ENCODE measurements at regions not wholly inside any gene's neighbourhood (a gene's known extent, or its start where the extent isn't known, plus 50 kb on each side); places are given as distances from the start of the nearest gene placed in this dataset.
"Not testable (repeated sequence)": the region's sequence is repeated elsewhere in the genome, so short reads cannot be mapped to it uniquely, and the experiment has no call there.

GRCh38 chr6:3672339-3672738 lies 79.2 kb downstream of the PXDC1 start:
- not testable (repeated sequence) for DNase-seq (ENCODE audit: low read depth, low spot score)

DNA sequence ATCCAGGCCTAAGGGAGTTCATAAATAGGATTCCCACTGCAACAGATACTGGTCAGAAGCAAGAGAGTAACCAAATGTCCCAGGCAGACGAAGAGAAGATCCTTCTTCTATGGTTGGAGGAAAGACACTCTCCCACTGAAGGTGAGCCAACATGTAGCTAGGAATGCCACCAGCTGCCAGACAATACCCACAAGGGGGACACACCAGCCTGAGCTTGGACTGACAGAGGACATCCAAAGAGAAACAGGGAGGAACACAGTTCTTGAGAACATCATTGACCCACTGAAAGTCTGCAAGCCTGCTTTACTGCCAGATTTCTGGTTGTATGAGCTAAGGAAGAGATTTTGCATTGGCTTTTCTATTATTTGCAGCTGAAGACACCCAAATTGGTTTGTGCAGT lies 80.1 kb downstream of the PXDC1 start:
- no peak for DNase-seq (ENCODE audit: low read depth, low spot score)

DNA sequence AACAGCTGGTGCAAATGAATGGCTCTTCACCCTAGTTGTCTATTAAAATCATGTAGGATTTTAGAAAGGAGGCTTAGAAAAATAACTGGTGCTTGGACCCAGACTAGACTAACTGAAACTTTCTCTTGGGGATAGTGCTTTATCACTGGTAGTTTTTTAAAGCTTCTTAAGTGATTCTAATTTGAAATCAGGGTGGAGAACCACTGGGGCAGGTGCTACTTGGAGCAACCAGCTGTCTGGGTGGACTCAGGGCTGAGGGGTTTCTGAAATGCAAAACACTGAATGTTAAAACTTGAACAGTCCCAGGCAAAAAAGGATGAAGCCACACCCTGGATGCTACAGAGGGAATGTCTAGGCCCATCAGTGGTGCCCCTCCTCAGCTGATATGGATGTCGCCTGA lies 81.2 kb downstream of the PXDC1 start:
- no peak for DNase-seq (ENCODE audit: low read depth, low spot score)

DNA sequence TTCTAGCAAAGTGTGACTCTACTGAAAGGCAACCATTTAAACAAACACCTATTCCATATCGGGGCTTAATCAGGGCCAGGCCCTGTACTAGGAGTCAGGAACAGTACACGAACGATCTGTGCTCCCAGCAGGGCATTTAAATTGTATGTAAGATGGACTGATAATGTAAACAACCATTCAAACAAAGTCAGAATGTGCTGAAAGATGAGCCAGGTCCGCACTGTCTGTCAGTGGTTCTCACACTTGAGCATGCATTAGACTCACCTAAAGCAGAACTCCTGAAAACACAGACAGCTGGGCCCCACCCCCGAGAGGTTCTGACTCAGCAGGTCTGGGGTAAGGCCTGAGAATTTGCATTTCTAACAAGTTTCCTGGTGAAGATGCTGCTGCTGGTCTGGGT lies 81.6 kb downstream of the PXDC1 start:
- no peak for DNase-seq (ENCODE audit: low read depth, low spot score)

DNA sequence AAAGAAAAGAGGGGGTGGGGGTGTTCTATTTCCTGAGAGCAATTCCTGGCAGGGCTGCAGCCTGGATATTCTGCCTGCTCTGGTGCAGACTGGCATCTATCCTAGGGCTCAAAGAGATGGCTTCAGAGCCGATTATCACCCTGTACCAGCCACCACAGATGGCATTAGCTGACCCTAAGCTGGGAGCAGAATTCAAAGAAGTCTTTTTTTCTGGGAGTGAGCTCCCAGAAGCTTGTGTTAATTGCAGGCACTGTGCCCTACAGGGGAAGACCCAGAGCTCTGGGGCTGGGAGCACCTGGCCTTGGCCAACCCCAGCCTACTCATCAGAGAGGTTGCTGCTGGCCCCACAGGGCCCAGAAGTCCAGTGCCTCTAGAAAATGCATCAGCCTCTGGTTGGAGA lies 85.9 kb downstream of the PXDC1 start:
- DNase-seq (ENCODE audit: low read depth, low spot score): no peak

- no peak for DNase-seq (ENCODE audit: low read depth, low spot score)
Observed at GRCh38 chr6:3664625-3665041, 86.9 kb downstream of the PXDC1 start.

GRCh38 chr6:3663811-3664210 lies 87.7 kb downstream of the PXDC1 start:
- DNase-seq (ENCODE audit: low read depth, low spot score): no peak

- no peak for DNase-seq (ENCODE audit: low read depth, low spot score)
Observed at GRCh38 chr6:3663081-3663480, 88.4 kb downstream of the PXDC1 start.

GRCh38 chr6:3661390-3661789 lies 90.1 kb downstream of the PXDC1 start:
- no peak for DNase-seq (ENCODE audit: low read depth, low spot score)

- DNase-seq (ENCODE audit: low read depth, low spot score): no peak
Observed at GRCh38 chr6:3660473-3660872, 91.0 kb downstream of the PXDC1 start.

GRCh38 chr6:3659748-3660147 lies 91.8 kb downstream of the PXDC1 start:
- no peak for DNase-seq (ENCODE audit: low read depth, low spot score)

DNA sequence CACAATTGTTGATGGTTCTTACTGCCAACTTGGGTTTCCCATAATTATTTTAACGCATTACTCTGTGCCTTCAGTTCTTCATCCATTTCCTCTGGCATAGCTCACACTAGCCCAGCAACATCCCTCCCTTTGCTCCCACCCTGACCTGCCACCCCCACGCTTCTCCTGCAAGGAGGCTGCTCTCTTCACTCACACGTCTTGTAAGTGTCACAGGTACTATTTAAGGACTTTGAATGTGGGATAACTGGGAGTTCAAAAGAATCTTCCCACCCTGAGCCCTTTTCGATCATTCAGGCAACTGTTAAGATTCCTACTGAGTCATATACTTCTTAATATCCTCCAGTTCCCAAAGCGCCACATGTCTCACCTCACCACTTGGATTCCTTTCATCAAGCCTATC lies 95.4 kb downstream of the PXDC1 start:
- DNase-seq (ENCODE audit: low read depth, low spot score): no peak

DNA sequence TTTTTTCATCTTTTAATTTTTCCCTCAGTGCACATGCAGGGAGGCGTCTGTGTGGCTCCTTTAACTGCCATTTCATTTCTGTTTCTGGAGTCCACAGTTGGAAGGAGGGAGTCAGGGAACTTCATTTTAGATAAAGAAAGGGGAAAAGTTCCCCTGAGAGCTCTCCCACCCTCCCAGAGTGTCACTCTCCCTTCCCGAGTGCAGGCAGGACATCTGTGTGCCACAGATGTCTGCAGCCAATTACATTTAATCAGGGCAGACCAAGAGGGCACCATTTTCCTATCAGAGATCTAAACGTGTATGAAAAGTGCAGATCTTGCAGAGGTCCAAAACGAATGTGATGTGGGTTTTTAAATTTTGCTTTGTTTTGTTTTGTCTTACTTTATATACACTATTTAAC lies 96.6 kb downstream of the PXDC1 start:
- no peak for DNase-seq (ENCODE audit: low read depth, low spot score)

- DNase-seq (ENCODE audit: low read depth, low spot score): no peak
Observed at GRCh38 chr6:3654436-3654835, 97.1 kb downstream of the PXDC1 start.

DNA sequence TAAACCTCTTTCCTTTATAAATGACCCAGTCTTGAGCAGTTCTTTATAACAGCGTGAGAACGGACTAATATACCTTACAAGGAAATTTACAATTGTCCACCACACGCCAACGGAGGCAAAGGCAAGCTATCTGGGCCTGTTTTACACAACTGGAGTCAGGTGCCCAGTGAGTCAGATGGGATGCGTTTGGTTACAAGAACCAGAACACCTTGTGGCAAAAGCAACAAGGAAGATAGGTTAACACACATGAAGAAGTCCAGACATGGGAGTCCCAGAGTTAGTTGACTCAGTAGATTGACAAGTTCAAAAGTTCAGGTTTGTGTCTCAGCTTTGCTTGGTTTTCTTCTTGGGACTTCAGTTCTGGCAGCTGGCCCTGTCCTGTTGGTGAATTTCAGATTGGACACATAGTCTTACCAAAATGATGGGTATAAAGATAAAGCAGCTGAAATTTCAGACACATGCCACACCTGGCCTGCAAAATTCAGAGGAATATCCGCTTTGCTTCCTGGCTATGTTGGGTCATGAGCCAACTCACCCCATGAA lies 97.9 kb downstream of the PXDC1 start:
- no peak for DNase-seq (ENCODE audit: low read depth, low spot score)

- DNase-seq (ENCODE audit: low read depth, low spot score): no peak
Observed at GRCh38 chr6:3651698-3652229, 99.7 kb downstream of the PXDC1 start.

DNA sequence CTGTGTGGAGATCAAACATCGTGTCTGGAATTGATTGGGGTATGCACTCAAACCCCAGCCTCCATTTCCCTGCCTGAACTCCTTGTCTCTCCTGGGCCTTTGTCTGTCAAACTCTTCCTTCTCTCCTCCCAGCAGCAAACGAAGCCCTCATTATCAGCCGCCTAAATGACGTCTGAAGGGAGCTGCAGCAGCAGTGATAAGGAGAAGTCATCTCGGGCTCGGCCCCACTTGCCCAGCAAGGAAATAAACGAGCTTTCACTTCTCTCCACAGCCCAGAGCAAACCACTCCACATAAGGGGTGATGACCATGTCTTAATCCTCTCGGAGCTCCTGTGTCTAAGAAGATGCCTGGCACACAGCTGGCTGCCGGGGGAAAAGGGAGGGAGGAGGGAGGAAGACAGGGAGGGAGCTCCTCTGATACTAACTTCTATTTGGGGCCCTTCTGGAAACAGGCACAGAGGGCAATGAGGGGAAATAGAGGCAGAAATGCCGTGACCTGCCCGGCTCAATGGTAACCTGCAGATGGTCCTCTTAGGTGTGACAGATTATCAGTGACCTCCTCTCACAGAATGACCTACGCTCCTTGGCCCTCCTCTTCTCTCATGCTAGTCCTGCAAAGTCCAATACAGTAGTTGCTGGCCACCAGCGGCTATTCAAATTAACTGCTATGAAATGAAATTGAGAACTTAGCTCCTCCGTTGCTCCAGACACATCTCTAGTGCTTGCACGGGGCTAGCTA lies 100.4 kb downstream of the PXDC1 start:
- DNase-seq (ENCODE audit: low read depth, low spot score): no peak

DNA sequence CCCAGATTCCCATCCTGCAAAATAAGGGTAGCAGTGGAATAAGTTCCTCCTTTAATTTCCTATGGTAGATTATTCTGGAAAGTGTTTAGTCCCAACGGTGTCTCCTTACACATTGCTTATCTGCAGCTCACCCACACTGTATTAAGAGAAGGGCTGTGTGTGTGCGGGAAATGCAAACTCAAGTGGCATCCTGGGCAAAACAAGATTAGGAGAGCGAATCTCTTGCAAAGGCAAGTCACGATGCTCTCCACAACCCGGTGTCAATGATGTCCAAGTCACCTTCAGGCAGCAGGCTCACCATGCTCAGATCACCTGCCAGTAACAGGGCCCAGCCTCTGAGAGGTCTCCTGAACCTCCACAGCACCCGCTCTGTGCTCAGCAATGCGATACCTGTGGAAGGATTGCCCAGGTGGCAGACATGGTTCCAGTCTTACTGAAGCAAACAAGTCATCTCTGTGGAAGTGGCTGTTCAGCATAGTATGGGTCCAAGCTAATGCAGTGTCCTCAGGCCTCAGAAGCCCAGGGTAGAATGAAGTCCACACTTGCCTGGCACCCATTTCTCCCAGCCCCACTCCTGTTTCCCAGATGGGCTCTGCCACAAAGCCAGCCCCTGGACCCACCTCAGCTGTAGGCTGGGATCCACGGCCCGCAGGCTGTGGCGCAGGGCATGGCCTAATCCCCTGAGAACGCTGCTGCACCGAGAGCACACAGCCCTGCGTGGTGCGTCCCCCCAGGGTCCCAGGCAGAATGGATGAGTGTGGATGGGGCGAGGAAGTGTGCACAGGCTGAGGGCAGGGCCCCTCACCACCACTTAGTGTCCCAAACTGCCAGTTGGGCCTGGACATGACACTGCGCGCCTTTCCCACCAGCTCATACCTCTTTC lies 101.2 kb downstream of the PXDC1 start:
- DNase-seq (ENCODE audit: low read depth, low spot score): no peak

DNA sequence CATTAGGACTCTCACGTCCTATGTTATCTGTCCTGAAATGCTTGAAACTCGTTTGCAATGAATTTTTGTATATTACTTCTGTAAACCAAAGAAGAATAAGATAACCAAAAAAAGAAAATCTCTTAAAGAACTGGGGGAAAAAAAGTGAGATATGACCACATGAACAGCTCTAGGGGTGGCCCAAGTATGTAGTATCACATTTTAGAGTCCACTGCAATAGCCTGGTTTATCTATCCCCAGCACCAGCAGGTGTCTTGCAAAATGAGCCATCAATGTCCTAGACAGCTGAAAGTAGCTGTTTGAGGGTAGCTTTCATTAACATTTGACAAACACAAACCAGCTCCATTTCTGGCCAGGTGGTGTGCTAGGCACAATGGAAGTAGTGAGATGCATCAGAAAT lies 102.8 kb downstream of the PXDC1 start:
- DNase-seq (ENCODE audit: low read depth, low spot score): no peak

DNA sequence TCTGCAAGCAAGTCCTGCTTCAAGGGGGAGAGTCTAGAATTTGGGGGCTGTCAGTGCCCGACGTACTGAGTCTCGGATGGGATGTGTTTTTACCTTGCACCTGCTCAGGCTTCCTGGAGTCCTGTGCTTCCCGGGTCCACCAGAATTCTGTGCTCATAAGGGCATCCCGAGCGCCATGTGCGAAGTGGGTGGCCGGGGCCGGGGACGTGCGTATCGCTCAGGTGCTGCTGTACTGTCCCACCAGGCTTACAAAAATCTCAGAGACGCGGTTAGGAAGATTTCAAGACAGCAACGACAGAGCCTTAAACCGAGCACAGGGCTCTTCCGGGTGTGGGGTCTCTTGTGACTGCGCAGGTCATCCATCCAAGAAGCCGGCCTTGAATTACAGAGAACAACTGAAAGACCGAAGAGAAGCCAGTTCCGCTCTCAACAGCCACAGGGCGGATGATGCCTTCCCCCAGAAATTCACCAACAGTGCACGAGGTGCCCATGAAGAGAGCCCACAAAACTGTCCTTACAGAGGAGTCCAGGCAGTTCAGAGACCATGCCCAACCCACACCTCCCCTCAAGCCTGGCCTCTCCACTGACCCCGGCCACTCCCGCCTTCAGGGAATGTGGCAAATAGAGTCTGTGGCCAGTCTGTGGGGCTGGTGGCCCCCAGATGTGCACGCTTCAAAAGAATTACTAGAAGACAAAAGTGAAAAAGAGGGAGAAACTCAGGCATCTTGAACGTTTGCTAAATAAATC lies 104.7 kb downstream of the PXDC1 start:
- DNase-seq (ENCODE audit: low read depth, low spot score): no peak

- DNase-seq (ENCODE audit: low read depth, low spot score): no peak
Observed at GRCh38 chr6:3644739-3645012, 106.8 kb downstream of the PXDC1 start.
